ENCODE measurements at regions not wholly inside any gene's neighbourhood (a gene's known extent, or its start where the extent isn't known, plus 50 kb on each side); places are given as distances from the start of the nearest gene placed in this dataset.

DNA sequence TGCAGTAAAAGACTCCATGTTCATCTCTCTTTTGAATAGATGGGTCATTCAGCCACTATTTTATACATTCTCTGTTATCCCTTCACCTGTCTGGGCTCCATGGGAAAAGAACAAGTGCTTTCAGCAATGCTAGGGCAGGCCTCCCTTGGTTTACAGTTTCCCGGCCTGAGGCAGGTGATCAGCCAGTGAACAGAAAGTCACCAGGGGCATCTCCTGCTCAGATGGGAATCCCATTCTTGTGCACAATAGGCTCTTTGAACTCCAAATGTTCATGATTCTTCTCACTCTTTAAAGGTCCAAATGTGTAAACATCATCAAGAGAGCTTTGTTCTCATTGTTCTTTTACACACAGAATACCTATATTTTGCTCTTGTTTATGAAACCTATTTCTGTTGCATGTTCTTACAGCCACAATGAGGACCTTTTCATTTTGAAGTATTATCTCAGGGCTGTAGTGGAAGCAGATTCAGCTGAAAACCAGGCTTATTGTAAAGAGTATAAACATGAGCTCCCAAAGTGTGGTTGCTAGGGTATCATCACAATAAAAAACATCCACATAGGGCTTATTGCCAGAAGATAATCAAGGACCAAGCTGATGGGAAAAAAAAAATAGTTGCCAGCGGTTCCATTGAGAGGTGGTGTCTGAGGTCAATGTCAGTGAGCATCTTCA lies 267.1 kb upstream of the SGK1 start (continued):
- TF ChIP-seq, protein P1, sequence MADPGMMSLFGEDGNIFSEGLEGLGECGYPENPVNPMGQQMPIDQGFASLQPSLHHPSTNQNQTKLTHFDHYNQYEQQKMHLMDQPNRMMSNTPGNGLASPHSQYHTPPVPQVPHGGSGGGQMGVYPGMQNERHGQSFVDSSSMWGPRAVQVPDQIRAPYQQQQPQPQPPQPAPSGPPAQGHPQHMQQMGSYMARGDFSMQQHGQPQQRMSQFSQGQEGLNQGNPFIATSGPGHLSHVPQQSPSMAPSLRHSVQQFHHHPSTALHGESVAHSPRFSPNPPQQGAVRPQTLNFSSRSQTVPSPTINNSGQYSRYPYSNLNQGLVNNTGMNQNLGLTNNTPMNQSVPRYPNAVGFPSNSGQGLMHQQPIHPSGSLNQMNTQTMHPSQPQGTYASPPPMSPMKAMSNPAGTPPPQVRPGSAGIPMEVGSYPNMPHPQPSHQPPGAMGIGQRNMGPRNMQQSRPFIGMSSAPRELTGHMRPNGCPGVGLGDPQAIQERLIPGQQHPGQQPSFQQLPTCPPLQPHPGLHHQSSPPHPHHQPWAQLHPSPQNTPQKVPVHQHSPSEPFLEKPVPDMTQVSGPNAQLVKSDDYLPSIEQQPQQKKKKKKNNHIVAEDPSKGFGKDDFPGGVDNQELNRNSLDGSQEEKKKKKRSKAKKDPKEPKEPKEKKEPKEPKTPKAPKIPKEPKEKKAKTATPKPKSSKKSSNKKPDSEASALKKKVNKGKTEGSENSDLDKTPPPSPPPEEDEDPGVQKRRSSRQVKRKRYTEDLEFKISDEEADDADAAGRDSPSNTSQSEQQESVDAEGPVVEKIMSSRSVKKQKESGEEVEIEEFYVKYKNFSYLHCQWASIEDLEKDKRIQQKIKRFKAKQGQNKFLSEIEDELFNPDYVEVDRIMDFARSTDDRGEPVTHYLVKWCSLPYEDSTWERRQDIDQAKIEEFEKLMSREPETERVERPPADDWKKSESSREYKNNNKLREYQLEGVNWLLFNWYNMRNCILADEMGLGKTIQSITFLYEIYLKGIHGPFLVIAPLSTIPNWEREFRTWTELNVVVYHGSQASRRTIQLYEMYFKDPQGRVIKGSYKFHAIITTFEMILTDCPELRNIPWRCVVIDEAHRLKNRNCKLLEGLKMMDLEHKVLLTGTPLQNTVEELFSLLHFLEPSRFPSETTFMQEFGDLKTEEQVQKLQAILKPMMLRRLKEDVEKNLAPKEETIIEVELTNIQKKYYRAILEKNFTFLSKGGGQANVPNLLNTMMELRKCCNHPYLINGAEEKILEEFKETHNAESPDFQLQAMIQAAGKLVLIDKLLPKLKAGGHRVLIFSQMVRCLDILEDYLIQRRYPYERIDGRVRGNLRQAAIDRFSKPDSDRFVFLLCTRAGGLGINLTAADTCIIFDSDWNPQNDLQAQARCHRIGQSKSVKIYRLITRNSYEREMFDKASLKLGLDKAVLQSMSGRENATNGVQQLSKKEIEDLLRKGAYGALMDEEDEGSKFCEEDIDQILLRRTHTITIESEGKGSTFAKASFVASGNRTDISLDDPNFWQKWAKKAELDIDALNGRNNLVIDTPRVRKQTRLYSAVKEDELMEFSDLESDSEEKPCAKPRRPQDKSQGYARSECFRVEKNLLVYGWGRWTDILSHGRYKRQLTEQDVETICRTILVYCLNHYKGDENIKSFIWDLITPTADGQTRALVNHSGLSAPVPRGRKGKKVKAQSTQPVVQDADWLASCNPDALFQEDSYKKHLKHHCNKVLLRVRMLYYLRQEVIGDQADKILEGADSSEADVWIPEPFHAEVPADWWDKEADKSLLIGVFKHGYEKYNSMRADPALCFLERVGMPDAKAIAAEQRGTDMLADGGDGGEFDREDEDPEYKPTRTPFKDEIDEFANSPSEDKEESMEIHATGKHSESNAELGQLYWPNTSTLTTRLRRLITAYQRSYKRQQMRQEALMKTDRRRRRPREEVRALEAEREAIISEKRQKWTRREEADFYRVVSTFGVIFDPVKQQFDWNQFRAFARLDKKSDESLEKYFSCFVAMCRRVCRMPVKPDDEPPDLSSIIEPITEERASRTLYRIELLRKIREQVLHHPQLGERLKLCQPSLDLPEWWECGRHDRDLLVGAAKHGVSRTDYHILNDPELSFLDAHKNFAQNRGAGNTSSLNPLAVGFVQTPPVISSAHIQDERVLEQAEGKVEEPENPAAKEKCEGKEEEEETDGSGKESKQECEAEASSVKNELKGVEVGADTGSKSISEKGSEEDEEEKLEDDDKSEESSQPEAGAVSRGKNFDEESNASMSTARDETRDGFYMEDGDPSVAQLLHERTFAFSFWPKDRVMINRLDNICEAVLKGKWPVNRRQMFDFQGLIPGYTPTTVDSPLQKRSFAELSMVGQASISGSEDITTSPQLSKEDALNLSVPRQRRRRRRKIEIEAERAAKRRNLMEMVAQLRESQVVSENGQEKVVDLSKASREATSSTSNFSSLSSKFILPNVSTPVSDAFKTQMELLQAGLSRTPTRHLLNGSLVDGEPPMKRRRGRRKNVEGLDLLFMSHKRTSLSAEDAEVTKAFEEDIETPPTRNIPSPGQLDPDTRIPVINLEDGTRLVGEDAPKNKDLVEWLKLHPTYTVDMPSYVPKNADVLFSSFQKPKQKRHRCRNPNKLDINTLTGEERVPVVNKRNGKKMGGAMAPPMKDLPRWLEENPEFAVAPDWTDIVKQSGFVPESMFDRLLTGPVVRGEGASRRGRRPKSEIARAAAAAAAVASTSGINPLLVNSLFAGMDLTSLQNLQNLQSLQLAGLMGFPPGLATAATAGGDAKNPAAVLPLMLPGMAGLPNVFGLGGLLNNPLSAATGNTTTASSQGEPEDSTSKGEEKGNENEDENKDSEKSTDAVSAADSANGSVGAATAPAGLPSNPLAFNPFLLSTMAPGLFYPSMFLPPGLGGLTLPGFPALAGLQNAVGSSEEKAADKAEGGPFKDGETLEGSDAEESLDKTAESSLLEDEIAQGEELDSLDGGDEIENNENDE (IDR thresholded peaks at IDR 0.05; ENCODE audit: insufficient replicate concordance, low read length) = no peak
- TF ChIP-seq SRF (IDR thresholded peaks at IDR 0.05; ENCODE audit: low read depth, low read length) = no peak
- TF ChIP-seq CBX5 (IDR thresholded peaks at IDR 0.05; ENCODE audit: low read depth, low read length) = no peak
- no peak for TF ChIP-seq RXRA (IDR thresholded peaks at IDR 0.05; ENCODE audit: insufficient read depth, low read depth, low read length)
- no peak for TF ChIP-seq TEAD4 (IDR thresholded peaks at IDR 0.05; ENCODE audit: low read depth, low read length)
- TF ChIP-seq FOSL1 (IDR thresholded peaks at IDR 0.05; ENCODE audit: insufficient read depth, low read depth, low read length) = no peak
- TF ChIP-seq, protein P2, sequence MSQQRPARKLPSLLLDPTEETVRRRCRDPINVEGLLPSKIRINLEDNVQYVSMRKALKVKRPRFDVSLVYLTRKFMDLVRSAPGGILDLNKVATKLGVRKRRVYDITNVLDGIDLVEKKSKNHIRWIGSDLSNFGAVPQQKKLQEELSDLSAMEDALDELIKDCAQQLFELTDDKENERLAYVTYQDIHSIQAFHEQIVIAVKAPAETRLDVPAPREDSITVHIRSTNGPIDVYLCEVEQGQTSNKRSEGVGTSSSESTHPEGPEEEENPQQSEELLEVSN (IDR thresholded peaks at IDR 0.05) = no peak
- no peak for TF ChIP-seq BCL11A (IDR thresholded peaks at IDR 0.05; ENCODE audit: low read depth in 2 of 2, low read length in 2 of 2)
- TF ChIP-seq EZH2 (IDR thresholded peaks at IDR 0.05; ENCODE audit: low read depth, low read length, severe bottlenecking) = no peak
- TF ChIP-seq SP1 (IDR thresholded peaks at IDR 0.05; ENCODE audit: low read depth, low read length) = no peak
- no peak for TF ChIP-seq SP2 (IDR thresholded peaks at IDR 0.05; ENCODE audit: low read length)
